Tibial nerve (tissue), 4 donors: ENCODE measurements at regions not wholly inside any gene's neighbourhood (a gene's known extent, or its start where the extent isn't known, plus 50 kb on each side); places are given as distances from the start of the nearest gene placed in this dataset.
"Not testable (repeated sequence)": the region's sequence is repeated elsewhere in the genome, so short reads cannot be mapped to it uniquely, and the experiment has no call there.

ENCODE experiments used
- DNase-seq, 2 donors: peaks; one replicate each; pipeline ENCODE4 v3.0.0-alpha.2; 2019; ENCODE audit warnings: low spot score in 2 of 2
- H3K27ac ChIP-seq, 4 donors: fragments of 200-600 bp; sonication (generic) in 3 of 4; one replicate each; pipeline ENCODE4 v1.5.1; 2017 to 2019; ENCODE audit warnings: mild to moderate bottlenecking in 1 of 4
- H3K27me3 ChIP-seq, 2 donors: fragments of 200-600 bp; sonication (generic) in 1 of 2; one replicate each; pipeline versions ENCODE4 v1.5.1 to v1.6.0; 2017 to 2019
- H3K36me3 ChIP-seq, 3 donors: fragments of 200-600 bp; sonication (generic); one replicate each; pipeline ENCODE4 v1.5.1; 2018 to 2019
- H3K4me1 ChIP-seq, 4 donors: fragments of 200-600 bp; sonication (generic) in 3 of 4; one replicate each; pipeline ENCODE4 v1.5.1; 2017 to 2019
- H3K4me3 ChIP-seq, 4 donors: fragments of 200-600 bp; sonication (generic) in 3 of 4; one replicate each; pipeline ENCODE4 v1.5.1; 2017 to 2019; ENCODE audit warnings: mild to moderate bottlenecking in 1 of 4, moderate library complexity in 1 of 4
- H3K9me3 ChIP-seq, 4 donors: fragments of 200-600 bp; sonication (generic) in 3 of 4; one replicate each; pipeline ENCODE4 v1.5.1; 2017 to 2019
- EP300 ChIP-seq, 2 donors: sonication (generic); formaldehyde crosslinking; IDR thresholded peaks; one replicate each; pipeline ENCODE4 v1.6.1; 2017; ENCODE audit warnings: antibody characterized with exemption in 2 of 2, mild to moderate bottlenecking in 1 of 2
- POLR2A ChIP-seq, 2 donors: fragments of 450-650 bp; IDR thresholded peaks; one replicate each; pipeline ENCODE4 v1.6.1; 2017; ENCODE audit warnings: antibody characterized with exemption in 2 of 2, mild to moderate bottlenecking in 2 of 2, moderate library complexity in 2 of 2
- WGBS, 2 donors: methylation state at CpG; one replicate each; pipeline ENCODE4 v1.1.5; 2018; 5-methylcytosine and 5-hydroxymethylcytosine counted together
- TF ChIP-seq, protein P1 (sequence below), 5 experiments: fragments of 200-600 bp in 3 of 5; fragments of 450-650 bp in 2 of 5; sonication (generic) in 3 of 5; IDR thresholded peaks; one replicate each; pipeline ENCODE4 v1.5.1; 2016 to 2019; ENCODE audit warnings: antibody characterized with exemption in 5 of 5, mild to moderate bottlenecking in 3 of 5, moderate library complexity in 2 of 5

DNA sequence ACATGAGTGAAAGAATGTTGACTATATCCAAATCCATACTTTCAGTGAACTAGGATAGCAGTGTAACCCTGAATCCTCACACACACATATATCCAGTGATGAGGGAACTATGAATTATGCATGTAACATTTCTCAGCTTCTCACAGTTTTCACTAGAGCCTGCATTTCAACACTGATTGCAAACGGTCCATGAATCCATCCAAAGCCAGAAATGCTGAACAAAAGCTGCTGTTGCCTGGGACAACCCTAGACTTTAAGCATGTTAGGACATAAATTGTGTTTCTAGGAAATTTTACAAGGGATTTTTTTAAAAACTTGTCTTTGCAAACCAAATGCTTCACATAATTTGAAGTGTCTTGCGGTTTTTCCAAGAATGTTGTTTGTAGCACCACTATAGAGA, 2010.0 kb upstream of the WWC1 start:
- 51 to 59% methylated on average over 2 of the region's 2 CpGs for WGBS, 2 donors
- no peak overlapping the region for H3K4me3 ChIP-seq
- no peaks in the 10 kb centered on the region for H3K27me3 ChIP-seq
- H3K36me3 ChIP-seq, result no peaks in the 10 kb centered on the region
- H3K4me1 ChIP-seq, result no peaks in the 10 kb centered on the region
- H3K9me3 ChIP-seq, result no peaks in the 10 kb centered on the region
- TF ChIP-seq POLR2A (IDR thresholded peaks at IDR 0.05) (no peak), EP300 (IDR thresholded peaks at IDR 0.05) (no peak)
- TF ChIP-seq, protein P1, sequence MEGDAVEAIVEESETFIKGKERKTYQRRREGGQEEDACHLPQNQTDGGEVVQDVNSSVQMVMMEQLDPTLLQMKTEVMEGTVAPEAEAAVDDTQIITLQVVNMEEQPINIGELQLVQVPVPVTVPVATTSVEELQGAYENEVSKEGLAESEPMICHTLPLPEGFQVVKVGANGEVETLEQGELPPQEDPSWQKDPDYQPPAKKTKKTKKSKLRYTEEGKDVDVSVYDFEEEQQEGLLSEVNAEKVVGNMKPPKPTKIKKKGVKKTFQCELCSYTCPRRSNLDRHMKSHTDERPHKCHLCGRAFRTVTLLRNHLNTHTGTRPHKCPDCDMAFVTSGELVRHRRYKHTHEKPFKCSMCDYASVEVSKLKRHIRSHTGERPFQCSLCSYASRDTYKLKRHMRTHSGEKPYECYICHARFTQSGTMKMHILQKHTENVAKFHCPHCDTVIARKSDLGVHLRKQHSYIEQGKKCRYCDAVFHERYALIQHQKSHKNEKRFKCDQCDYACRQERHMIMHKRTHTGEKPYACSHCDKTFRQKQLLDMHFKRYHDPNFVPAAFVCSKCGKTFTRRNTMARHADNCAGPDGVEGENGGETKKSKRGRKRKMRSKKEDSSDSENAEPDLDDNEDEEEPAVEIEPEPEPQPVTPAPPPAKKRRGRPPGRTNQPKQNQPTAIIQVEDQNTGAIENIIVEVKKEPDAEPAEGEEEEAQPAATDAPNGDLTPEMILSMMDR (IDR thresholded peaks at IDR 0.05), result no peak
- H3K27ac ChIP-seq, result no peak overlapping the region
- DNase-seq, result no peak

DNA sequence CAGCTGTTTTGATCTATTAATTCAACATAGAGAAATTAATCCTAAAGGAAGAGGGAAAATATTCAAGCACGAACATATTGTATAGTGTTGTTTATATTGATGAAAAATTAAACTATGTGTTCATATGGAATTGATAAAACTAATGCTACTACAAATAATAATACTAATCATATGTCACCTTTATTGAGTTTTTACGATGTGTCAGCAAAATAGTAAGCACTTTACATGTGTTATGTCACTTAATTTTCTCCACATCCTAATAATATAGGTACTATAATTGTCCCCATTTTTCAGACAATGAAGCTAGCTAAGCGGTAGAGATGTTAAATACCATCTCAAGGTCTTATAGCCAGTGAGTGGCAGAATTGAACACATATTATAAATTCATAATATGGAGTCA, 2008.5 kb upstream of the WWC1 start:
- H3K27me3 ChIP-seq, result no peaks in the 10 kb centered on the region
- TF ChIP-seq, protein P1 (IDR thresholded peaks at IDR 0.05), result no peak
- TF ChIP-seq EP300 (IDR thresholded peaks at IDR 0.05), result no peak
- no peaks in the 10 kb centered on the region for H3K4me1 ChIP-seq
- H3K4me3 ChIP-seq, result no peak overlapping the region
- no peaks in the 10 kb centered on the region for H3K9me3 ChIP-seq
- no peak overlapping the region for H3K27ac ChIP-seq
- DNase-seq, result no peak
- no peaks in the 10 kb centered on the region for H3K36me3 ChIP-seq
- 87 to 90% methylated on average over 3 of the region's 3 CpGs for whole genome bisulfite sequencing, 2 donors

DNA sequence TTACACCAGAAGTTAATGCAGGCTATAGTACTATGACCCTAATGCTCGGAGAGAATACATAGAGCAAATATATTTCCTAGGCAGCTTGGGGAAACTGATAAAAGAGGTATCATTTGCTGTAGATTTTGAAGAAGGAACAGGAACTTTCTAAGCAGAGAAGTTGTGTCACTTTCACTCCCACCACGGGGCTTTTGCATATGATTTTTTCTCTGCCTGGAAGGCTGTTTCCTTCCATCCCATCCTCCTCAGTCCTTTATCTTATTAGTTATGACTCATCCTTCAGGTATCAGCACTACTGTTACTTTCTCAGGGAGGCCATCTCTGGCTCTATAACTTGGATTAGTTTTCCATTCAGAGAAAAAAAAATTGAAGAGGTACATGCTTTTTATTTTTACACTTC, 2006.1 kb upstream of the WWC1 start:
- Histone ChIP-seq H3K4me1 (no peaks in the 10 kb centered on the region), H3K36me3 (no peaks in the 10 kb centered on the region), H3K27ac (no peak overlapping the region), H3K9me3 (peaks cover 0 to under 1% (median 0%) of the 10 kb centered on the region in 4 donors), H3K27me3 (no peaks in the 10 kb centered on the region), H3K4me3 (no peak overlapping the region)
- DNase-seq, result no peak
- 65 to 74% methylated on average over 2 of the region's 2 CpGs for WGBS, 2 donors
- TF ChIP-seq POLR2A (IDR thresholded peaks at IDR 0.05), result no peak
- TF ChIP-seq EP300 (IDR thresholded peaks at IDR 0.05), result no peak
- TF ChIP-seq, protein P1 (IDR thresholded peaks at IDR 0.05), result no peak

DNA sequence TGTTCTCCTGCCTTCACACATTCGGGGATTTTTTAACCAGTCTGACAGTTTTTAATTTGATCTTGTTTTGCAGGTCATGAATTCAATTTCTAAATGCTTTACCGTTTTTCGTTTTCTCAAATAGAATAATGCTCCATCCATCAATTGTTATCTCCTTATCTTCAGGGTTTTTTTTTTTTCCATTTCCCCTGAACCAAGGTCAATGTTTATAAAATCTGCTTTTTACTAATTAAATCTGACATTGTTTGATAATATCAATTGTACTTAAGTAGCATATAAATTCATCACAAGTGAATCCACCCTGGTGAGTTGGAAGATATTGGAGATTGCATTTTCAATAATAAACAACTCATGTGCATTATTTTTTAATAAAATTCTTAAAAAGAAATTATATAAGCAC, 2004.6 kb upstream of the WWC1 start:
- DNase-seq, result no peak
- TF ChIP-seq EP300 (IDR thresholded peaks at IDR 0.05), result no peak
- TF ChIP-seq POLR2A (IDR thresholded peaks at IDR 0.05), result no peak
- TF ChIP-seq, protein P1 (IDR thresholded peaks at IDR 0.05), result no peak
- 84 to 92% methylated on average over 3 of the region's 3 CpGs for WGBS, 2 donors

DNA sequence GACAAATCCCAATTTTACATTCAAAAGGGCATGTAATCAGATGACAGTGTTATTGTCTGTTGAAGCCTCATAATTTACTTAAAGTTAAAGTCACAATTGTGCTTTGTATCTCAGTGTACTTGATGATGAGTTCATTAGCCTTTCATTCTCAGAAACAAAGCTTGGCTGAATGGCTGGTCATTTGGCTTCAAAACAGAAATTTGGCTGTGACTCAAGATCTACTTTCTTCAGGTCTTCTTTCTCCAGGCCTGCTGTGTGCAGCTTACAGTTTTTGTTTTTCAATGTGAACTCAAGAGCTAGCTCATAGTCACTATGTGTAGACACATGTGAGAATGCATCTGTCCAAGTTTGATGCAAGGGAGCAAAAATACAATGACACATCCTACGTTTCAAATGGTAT, 2003.6 kb upstream of the WWC1 start:
- Histone ChIP-seq H3K4me1 (no peaks in the 10 kb centered on the region), H3K27ac (no peak overlapping the region), H3K27me3 (no peaks in the 10 kb centered on the region), H3K9me3 (peaks cover 0 to 4% (median 0%) of the 10 kb centered on the region in 4 donors), H3K4me3 (no peak overlapping the region), H3K36me3 (no peaks in the 10 kb centered on the region)
- TF ChIP-seq POLR2A (IDR thresholded peaks at IDR 0.05), result no peak
- WGBS, 2 donors, result 38 to 71% methylated on average over 1 of the region's 1 CpG
- DNase-seq, result no peak

More for the DNA sequence above, 2004.6 kb upstream of the WWC1 start:
- Histone ChIP-seq H3K27ac (no peak overlapping the region), H3K4me1 (no peaks in the 10 kb centered on the region), H3K9me3 (peaks cover 0 to 4% (median 0%) of the 10 kb centered on the region in 4 donors), H3K27me3 (no peaks in the 10 kb centered on the region), H3K4me3 (no peak overlapping the region), H3K36me3 (no peaks in the 10 kb centered on the region)

DNA sequence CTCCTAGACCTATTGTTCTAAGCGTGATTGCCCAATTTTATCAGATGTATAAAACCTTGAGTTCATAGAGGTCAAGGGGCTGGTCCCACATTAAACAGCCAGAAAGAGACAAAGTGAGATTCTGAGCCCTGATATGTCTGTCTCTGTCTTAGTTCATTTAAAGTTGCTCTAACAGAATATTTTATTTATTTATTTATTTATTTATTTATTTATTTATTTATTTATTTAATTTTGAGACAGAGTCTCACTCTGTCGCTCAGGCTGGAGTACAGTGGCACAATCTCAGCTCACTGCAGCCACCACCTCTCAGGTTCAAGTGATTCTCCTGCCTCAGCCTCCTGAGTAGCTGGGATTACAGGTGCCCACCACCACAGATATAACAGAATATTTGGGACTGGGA, 1999.6 kb upstream of the WWC1 start:
- not testable (repeated sequence) for H3K36me3 ChIP-seq, DNase-seq, H3K27ac ChIP-seq, H3K9me3 ChIP-seq, H3K27me3 ChIP-seq, H3K4me1 ChIP-seq, H3K4me3 ChIP-seq
- WGBS, 2 donors, result 74 to 84% methylated on average over 2 of the region's 2 CpGs
